SH-SY5Y (cell line): ENCODE measurements at regions not wholly inside any gene's neighbourhood (a gene's known extent, or its start where the extent isn't known, plus 50 kb on each side); places are given as distances from the start of the nearest gene placed in this dataset.

ENCODE experiments used
- GATA2 ChIP-seq: IDR thresholded peaks from 2 replicates; pipeline ENCODE4 v1.6.1; 2011; ENCODE audit warnings: mild to moderate bottlenecking, low read depth, low read length
- GATA3 ChIP-seq: IDR thresholded peaks from 2 replicates; pipeline ENCODE4 v1.6.1; 2011; ENCODE audit warnings: low read depth, mild to moderate bottlenecking, low read length, moderate library complexity

GRCh38 chr10:42933448-42934340 lies 143.2 kb upstream of the RET start:
- no peak for TF ChIP-seq GATA2
- no peak for TF ChIP-seq GATA3
